CD14-positive monocyte (primary cell): ENCODE measurements at regions not wholly inside any gene's neighbourhood (a gene's known extent, or its start where the extent isn't known, plus 50 kb on each side); places are given as distances from the start of the nearest gene placed in this dataset.

ENCODE experiments used
- DNase-seq, 3 donors: peaks; one replicate each; pipeline ENCODE4 v3.0.0-alpha.2; 2011 to 2022
- H2AFZ ChIP-seq: 2 replicates; pipeline ENCODE4 v1.6.0; 2012; ENCODE audit warnings: mild to moderate bottlenecking, low read depth, low read length, inconsistent platforms; ENCODE audit not compliant: insufficient read depth, poor library complexity, severe bottlenecking
- H3K27ac ChIP-seq, 2 donors: 1 replicate in 1 of 2; 2 replicates in 1 of 2; pipeline ENCODE4 v1.5.1; 2012 to 2013; ENCODE audit warnings: low read length in 2 of 2, control low read depth in 1 of 2, inconsistent platforms in 1 of 2, low read depth in 1 of 2, mild to moderate bottlenecking in 1 of 2
- H3K27me3 ChIP-seq, 2 donors: one replicate each; pipeline versions ENCODE4 v1.6.0 to v1.6.1; 2011 to 2013; ENCODE audit warnings: low read length in 2 of 2; ENCODE audit not compliant: control insufficient read depth in 2 of 2, insufficient read depth in 2 of 2
- H3K36me3 ChIP-seq, 2 donors: replicated peaks in 1 of 2; 1 replicate in 1 of 2; 2 replicates in 1 of 2; pipeline versions ENCODE4 v1.5.1 to v1.6.1; 2012 to 2013; ENCODE audit warnings: low read length in 2 of 2, control low read depth in 1 of 2, inconsistent platforms in 1 of 2, mild to moderate bottlenecking in 1 of 2; ENCODE audit not compliant: insufficient read depth in 2 of 2, control insufficient read depth in 1 of 2
- H3K4me1 ChIP-seq, 2 donors: 1 replicate in 1 of 2; 2 replicates in 1 of 2; pipeline versions ENCODE4 v1.5.1 to v1.6.1; 2012 to 2013; ENCODE audit warnings: low read length in 2 of 2, control low read depth in 1 of 2, inconsistent platforms in 1 of 2, mild to moderate bottlenecking in 1 of 2, moderate library complexity in 1 of 2; ENCODE audit not compliant: insufficient read depth in 2 of 2, control insufficient read depth in 1 of 2
- H3K4me2 ChIP-seq: replicated peaks from 2 replicates; pipeline ENCODE3; 2012; ENCODE audit warnings: low read length, moderate library complexity, mild to moderate bottlenecking; ENCODE audit not compliant: poor library complexity, severe bottlenecking; ENCODE audit errors: extremely low read depth
- H3K4me3 ChIP-seq, 3 experiments: fragments of 200-600 bp in 1 of 3; sonication (generic) in 1 of 3; replicated peaks in 1 of 3; 1 replicate in 2 of 3; 2 replicates in 1 of 3; pipeline ENCODE4 v1.5.1; 2011 to 2013; ENCODE audit warnings: low read length in 3 of 3, mild to moderate bottlenecking in 3 of 3, control low read depth in 2 of 3, low read depth in 2 of 3, inconsistent platforms in 1 of 3, moderate library complexity in 1 of 3
- H3K79me2 ChIP-seq: 2 replicates; pipeline ENCODE4 v1.6.0; 2012; ENCODE audit warnings: mild to moderate bottlenecking, control low read depth, inconsistent platforms, low read length, moderate library complexity; ENCODE audit not compliant: insufficient read depth
- H3K9ac ChIP-seq: 2 replicates; pipeline ENCODE4 v1.6.0; 2017; ENCODE audit warnings: low read length, mild to moderate bottlenecking; ENCODE audit not compliant: insufficient read depth, poor library complexity, severe bottlenecking
- H3K9me3 ChIP-seq, 2 donors: replicated peaks in 1 of 2; 1 replicate in 1 of 2; 2 replicates in 1 of 2; pipeline versions ENCODE4 v1.5.1 to v1.6.1; 2012 to 2013; ENCODE audit warnings: low read length in 2 of 2, control low read depth in 1 of 2; ENCODE audit not compliant: control insufficient read depth in 1 of 2, insufficient read depth in 1 of 2
- H4K20me1 ChIP-seq: 2 replicates; pipeline ENCODE4 v1.6.0; 2012; ENCODE audit warnings: mild to moderate bottlenecking, low read length, control low read depth, moderate library complexity; ENCODE audit not compliant: insufficient read depth
- H3K27ac Mint-ChIP-seq, 7 donors: one replicate each; pipeline ENCODE4 v1.8.0; 2020; ENCODE audit warnings: mild to moderate bottlenecking in 7 of 7, mixed read lengths in 7 of 7, moderate library complexity in 6 of 7, inconsistent platforms in 2 of 7
- H3K27me3 Mint-ChIP-seq, 3 donors: one replicate each; pipeline ENCODE4 v1.8.0; 2021 to 2022; ENCODE audit warnings: low read depth in 3 of 3, mild to moderate bottlenecking in 3 of 3, mixed read lengths in 3 of 3, moderate library complexity in 3 of 3, inconsistent platforms in 1 of 3
- H3K36me3 Mint-ChIP-seq, 2 donors: one replicate each; pipeline ENCODE4 v1.8.0; 2020; ENCODE audit warnings: mixed read lengths in 2 of 2, inconsistent platforms in 1 of 2, mild to moderate bottlenecking in 1 of 2
- H3K4me1 Mint-ChIP-seq: one replicate; pipeline ENCODE4 v1.8.0; 2020; ENCODE audit warnings: mild to moderate bottlenecking, mixed read lengths
- H3K4me3 Mint-ChIP-seq, 2 donors: one replicate each; pipeline ENCODE4 v1.8.0; 2020; ENCODE audit warnings: mild to moderate bottlenecking in 2 of 2, mixed read lengths in 2 of 2, moderate library complexity in 1 of 2
- H3K9me3 Mint-ChIP-seq, 7 donors: one replicate each; pipeline ENCODE4 v1.8.0; 2020 to 2022; ENCODE audit warnings: mixed read lengths in 7 of 7, mild to moderate bottlenecking in 6 of 7, moderate library complexity in 6 of 7, inconsistent platforms in 2 of 7
- CTCF ChIP-seq: fragments of 200-600 bp; IDR thresholded peaks from one replicate; pipeline ENCODE4 v1.8.0; 2022; ENCODE audit warnings: antibody characterized with exemption, mild to moderate bottlenecking
- WGBS: methylation state at CpG from one replicate; pipeline ENCODE4 v1.1.5; 2013; ENCODE audit warnings: missing lambda C conversion rate; ENCODE audit not compliant: insufficient coverage; 5-methylcytosine and 5-hydroxymethylcytosine counted together
- intact Hi-C, 2 donors: fragments of 100-400 bp; cut with micrococcal nuclease; formaldehyde crosslinking; loops; one replicate each; pipeline versions ENCODE4 v1.15.0 to v1.15.1; 2023

GRCh38 chr5:116731432-116731831, 156.8 kb upstream of the SEMA6A start:
- 75% methylated on average over 1 of the region's 2 CpGs for WGBS
- H3K27me3 Mint-ChIP-seq = peaks cover 0 to 2% (median 0%) of the 10 kb centered on the region in 3 donors

GRCh38 chr5:116730706-116731105, 156.1 kb upstream of the SEMA6A start:
- Histone ChIP-seq H3K27me3 (no peaks in the 10 kb centered on the region), H2AFZ (no peak overlapping the region), H4K20me1 (no peaks in the 10 kb centered on the region), H3K36me3 (no peaks in the 10 kb centered on the region), H3K4me1 (no peaks in the 10 kb centered on the region), H3K9me3 (no peaks in the 10 kb centered on the region), H3K27ac (no peak overlapping the region), H3K4me2 (no peak overlapping the region), H3K79me2 (no peaks in the 10 kb centered on the region), H3K9ac (no peak overlapping the region), H3K4me3 (no peak overlapping the region)
- DNase-seq = no peak
- no peaks in the 10 kb centered on the region for H3K4me1 Mint-ChIP-seq
- H3K27ac Mint-ChIP-seq = no peak overlapping the region
- H3K27me3 Mint-ChIP-seq = peaks cover 0 to 2% (median 0%) of the 10 kb centered on the region in 3 donors
- H3K4me3 Mint-ChIP-seq = no peak overlapping the region
- TF ChIP-seq CTCF = no peak
- peaks cover 0 to 5% (median 0%) of the 10 kb centered on the region in 7 donors for H3K9me3 Mint-ChIP-seq
- intact Hi-C loops = no loop called here
- 100% methylated on average over 2 of the region's 5 CpGs for WGBS
- H3K36me3 Mint-ChIP-seq = no peaks in the 10 kb centered on the region

More at GRCh38 chr5:116731432-116731831, 156.8 kb upstream of the SEMA6A start:
- no peak for TF ChIP-seq CTCF
- Histone ChIP-seq H4K20me1 (no peaks in the 10 kb centered on the region), H2AFZ (no peak overlapping the region), H3K4me2 (no peak overlapping the region), H3K27ac (no peak overlapping the region), H3K79me2 (no peaks in the 10 kb centered on the region), H3K4me3 (no peak overlapping the region), H3K4me1 (no peaks in the 10 kb centered on the region), H3K27me3 (no peaks in the 10 kb centered on the region), H3K9me3 (no peaks in the 10 kb centered on the region), H3K9ac (no peak overlapping the region), H3K36me3 (no peaks in the 10 kb centered on the region)
- Mint-ChIP-seq H3K4me3 (no peak overlapping the region), H3K4me1 (no peaks in the 10 kb centered on the region), H3K9me3 (peaks cover 0 to 5% (median 0%) of the 10 kb centered on the region in 7 donors), H3K27ac (no peak overlapping the region), H3K36me3 (no peaks in the 10 kb centered on the region)
- DNase-seq = no peak
- intact Hi-C loops = no loop called here
